ENCODE measurements at regions not wholly inside any gene's neighbourhood (a gene's known extent, or its start where the extent isn't known, plus 50 kb on each side); places are given as distances from the start of the nearest gene placed in this dataset.
"Not testable (repeated sequence)": the region's sequence is repeated elsewhere in the genome, so short reads cannot be mapped to it uniquely, and the experiment has no call there.

DNA sequence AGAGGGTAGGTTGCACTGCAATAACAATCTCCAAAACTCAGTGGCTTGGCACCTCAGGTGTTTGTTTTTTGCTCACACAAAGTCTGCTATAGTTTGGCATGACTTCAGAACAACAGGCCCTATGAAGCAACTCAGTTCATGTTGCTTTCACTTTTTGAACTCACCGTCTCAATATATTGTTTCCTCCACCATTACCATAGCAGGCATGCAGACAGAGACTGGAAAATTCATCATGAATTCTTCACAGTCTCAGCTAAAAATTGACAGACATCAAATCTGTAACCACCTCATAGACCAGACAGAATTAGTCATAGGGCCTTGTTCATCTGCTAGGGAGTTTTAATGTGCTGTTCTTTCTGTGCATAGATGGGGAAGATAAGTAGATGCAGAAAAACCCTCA is 161.4 kb upstream of the POU1F1 start:
- Histone ChIP-seq H2AK5ac (ENCODE audit: low read length, severe bottlenecking) (no peak overlapping the region), H4K8ac (ENCODE audit: low read length) (no peak overlapping the region), H3K4me1 (ENCODE audit: control insufficient read depth, insufficient read depth, low read depth, low read length) (no peaks in the 10 kb centered on the region), H3K27me3 (ENCODE audit: control insufficient read depth in 1 of 2, insufficient read depth in 1 of 2, low read length in 2 of 2) (no peaks in the 10 kb centered on the region), H2BK15ac (ENCODE audit: low read depth, poor library complexity, severe bottlenecking) (no peak overlapping the region), H2BK120ac (ENCODE audit: low read depth, low read length) (no peak overlapping the region), H3K4ac (ENCODE audit: low read depth in 1 of 2, low read length in 2 of 2) (no peak overlapping the region), H3K9me3 (ENCODE audit: control insufficient read depth, low read length) (no peaks in the 10 kb centered on the region), H3K4me2 (ENCODE audit: low read length, poor library complexity, severe bottlenecking) (no peak overlapping the region), H3K9ac (ENCODE audit: low read length) (no peak overlapping the region), H4K91ac (ENCODE audit: low read length) (no peak overlapping the region), H2BK12ac (ENCODE audit: low read length in 2 of 2) (no peak overlapping the region), H3K36me3 (ENCODE audit: control insufficient read depth in 1 of 2, insufficient read depth in 2 of 2, low read depth in 1 of 2, low read length in 2 of 2) (no peaks in the 10 kb centered on the region), H3K18ac (ENCODE audit: low read depth in 1 of 2, low read length in 2 of 2) (no peak overlapping the region), H3K79me1 (replicated peaks; ENCODE audit: low read length, poor library complexity, severe bottlenecking) (no peaks in the 10 kb centered on the region), H3K27ac (ENCODE audit: low read length, poor library complexity, severe bottlenecking) (peak overlapping the region; percentile 34), H3K4me3 (ENCODE audit: insufficient read depth in 1 of 2, low read depth in 1 of 2, low read length in 2 of 2) (no peak overlapping the region), H3K23ac (ENCODE audit: low read length in 2 of 2) (no peak overlapping the region), H3K14ac (ENCODE audit: low read length in 2 of 2) (no peak overlapping the region), H2AFZ (ENCODE audit: low read depth, low read length) (no peak overlapping the region), H2BK5ac (ENCODE audit: low read depth, low read length, poor library complexity, severe bottlenecking) (no peak overlapping the region)
- WGBS: 80% methylated on average over 1 of the region's 1 CpG
- no peak for DNase-seq

DNA sequence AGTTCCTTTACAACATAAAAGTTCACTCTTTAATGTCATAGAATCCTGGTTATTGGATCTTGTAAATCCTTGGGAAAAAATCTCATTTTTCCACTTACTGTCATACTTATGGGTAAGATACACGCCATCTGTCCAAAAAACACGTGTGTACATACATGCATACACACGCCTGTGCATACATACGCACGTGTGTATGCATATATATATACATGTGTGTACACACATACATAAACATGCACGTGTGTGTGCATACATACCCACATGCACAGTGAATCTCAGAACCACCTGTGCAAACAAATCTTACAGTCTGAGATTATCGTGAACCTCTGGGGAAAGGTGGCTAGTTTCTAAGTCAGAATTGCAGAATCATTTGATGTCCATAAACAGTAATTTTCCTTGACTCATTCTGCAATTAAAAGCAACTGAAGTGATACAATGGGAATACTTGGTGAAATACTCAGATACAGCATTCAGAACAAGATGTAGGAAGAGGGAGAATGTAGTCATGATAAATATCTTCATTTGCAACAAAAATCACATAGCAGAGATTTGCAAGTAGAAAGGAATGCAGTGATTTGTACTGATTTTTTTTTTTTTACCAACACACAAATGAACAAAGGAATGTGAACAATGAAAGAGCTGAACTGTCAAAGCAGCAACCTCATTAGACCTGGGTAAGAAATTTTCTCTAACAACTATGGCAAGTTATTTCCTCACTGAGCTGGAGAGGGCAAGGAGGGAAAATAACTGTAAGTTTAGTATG is 160.6 kb upstream of the POU1F1 start:
- Histone ChIP-seq H3K9ac (ENCODE audit: low read length) (no peak overlapping the region), H3K27ac (ENCODE audit: low read length, poor library complexity, severe bottlenecking) (peak overlapping the region; percentile 43), H2BK12ac (ENCODE audit: low read length in 2 of 2) (no peak overlapping the region), H3K4me3 (ENCODE audit: insufficient read depth in 1 of 2, low read depth in 1 of 2, low read length in 2 of 2) (no peak overlapping the region), H3K27me3 (ENCODE audit: control insufficient read depth in 1 of 2, insufficient read depth in 1 of 2, low read length in 2 of 2) (no peaks in the 10 kb centered on the region), H3K23ac (ENCODE audit: low read length in 2 of 2) (no peak overlapping the region), H2AK5ac (ENCODE audit: low read length, severe bottlenecking) (no peak overlapping the region), H3K4me2 (ENCODE audit: low read length, poor library complexity, severe bottlenecking) (no peak overlapping the region), H3K4ac (ENCODE audit: low read depth in 1 of 2, low read length in 2 of 2) (no peak overlapping the region), H2AFZ (ENCODE audit: low read depth, low read length) (no peak overlapping the region), H4K8ac (ENCODE audit: low read length) (no peak overlapping the region), H3K4me1 (ENCODE audit: control insufficient read depth, insufficient read depth, low read depth, low read length) (no peaks in the 10 kb centered on the region), H2BK5ac (ENCODE audit: low read depth, low read length, poor library complexity, severe bottlenecking) (no peak overlapping the region), H4K91ac (ENCODE audit: low read length) (no peak overlapping the region), H3K36me3 (ENCODE audit: control insufficient read depth in 1 of 2, insufficient read depth in 2 of 2, low read depth in 1 of 2, low read length in 2 of 2) (no peaks in the 10 kb centered on the region), H3K14ac (ENCODE audit: low read length in 2 of 2) (no peak overlapping the region), H3K9me3 (ENCODE audit: control insufficient read depth, low read length) (no peaks in the 10 kb centered on the region), H2BK120ac (ENCODE audit: low read depth, low read length) (no peak overlapping the region), H3K79me1 (replicated peaks; ENCODE audit: low read length, poor library complexity, severe bottlenecking) (no peaks in the 10 kb centered on the region), H3K18ac (ENCODE audit: low read depth in 1 of 2, low read length in 2 of 2) (no peak overlapping the region), H2BK15ac (ENCODE audit: low read depth, poor library complexity, severe bottlenecking) (no peak overlapping the region)
- WGBS: 58% methylated on average over 5 of the region's 7 CpGs
- DNase-seq: no peak

- 21% methylated on average over 3 of the region's 5 CpGs for WGBS
- Histone ChIP-seq H3K36me3 (ENCODE audit: control insufficient read depth in 1 of 2, insufficient read depth in 2 of 2, low read depth in 1 of 2, low read length in 2 of 2) (no peaks in the 10 kb centered on the region), H3K4ac (ENCODE audit: low read depth in 1 of 2, low read length in 2 of 2) (no peak overlapping the region), H4K91ac (ENCODE audit: low read length) (no peak overlapping the region), H3K9me3 (ENCODE audit: control insufficient read depth, low read length) (no peaks in the 10 kb centered on the region), H3K9ac (ENCODE audit: low read length) (no peak overlapping the region), H3K79me1 (replicated peaks; ENCODE audit: low read length, poor library complexity, severe bottlenecking) (no peaks in the 10 kb centered on the region), H3K27ac (ENCODE audit: low read length, poor library complexity, severe bottlenecking) (no peak overlapping the region), H4K8ac (ENCODE audit: low read length) (no peak overlapping the region), H2BK120ac (ENCODE audit: low read depth, low read length) (no peak overlapping the region), H3K18ac (ENCODE audit: low read depth in 1 of 2, low read length in 2 of 2) (no peak overlapping the region), H3K4me3 (ENCODE audit: insufficient read depth in 1 of 2, low read depth in 1 of 2, low read length in 2 of 2) (no peak overlapping the region), H2AK5ac (ENCODE audit: low read length, severe bottlenecking) (no peak overlapping the region), H3K14ac (ENCODE audit: low read length in 2 of 2) (no peak overlapping the region), H2BK12ac (ENCODE audit: low read length in 2 of 2) (no peak overlapping the region), H3K27me3 (ENCODE audit: control insufficient read depth in 1 of 2, insufficient read depth in 1 of 2, low read length in 2 of 2) (no peaks in the 10 kb centered on the region), H3K23ac (ENCODE audit: low read length in 2 of 2) (no peak overlapping the region), H2BK15ac (ENCODE audit: low read depth, poor library complexity, severe bottlenecking) (no peak overlapping the region), H2AFZ (ENCODE audit: low read depth, low read length) (no peak overlapping the region), H3K4me1 (ENCODE audit: control insufficient read depth, insufficient read depth, low read depth, low read length) (no peaks in the 10 kb centered on the region), H2BK5ac (ENCODE audit: low read depth, low read length, poor library complexity, severe bottlenecking) (no peak overlapping the region), H3K4me2 (ENCODE audit: low read length, poor library complexity, severe bottlenecking) (no peak overlapping the region)
- DNase-seq: no peak
Observed at GRCh38 chr3:87435926-87436620, 159.7 kb upstream of the POU1F1 start.

- H3K36me3 ChIP-seq (ENCODE audit: control insufficient read depth in 1 of 2, insufficient read depth in 2 of 2, low read depth in 1 of 2, low read length in 2 of 2); H3K4me1 ChIP-seq (ENCODE audit: control insufficient read depth, insufficient read depth, low read depth, low read length); H2AK5ac ChIP-seq (ENCODE audit: low read length, severe bottlenecking); H2AFZ ChIP-seq (ENCODE audit: low read depth, low read length); H3K4me3 ChIP-seq (ENCODE audit: insufficient read depth in 1 of 2, low read depth in 1 of 2, low read length in 2 of 2); H3K4me2 ChIP-seq (ENCODE audit: low read length, poor library complexity, severe bottlenecking); H3K23ac ChIP-seq (ENCODE audit: low read length in 2 of 2); DNase-seq; H2BK120ac ChIP-seq (ENCODE audit: low read depth, low read length); H3K79me1 ChIP-seq (replicated peaks; ENCODE audit: low read length, poor library complexity, severe bottlenecking); H2BK15ac ChIP-seq (ENCODE audit: low read depth, poor library complexity, severe bottlenecking); H2BK12ac ChIP-seq (ENCODE audit: low read length in 2 of 2); H3K27ac ChIP-seq (ENCODE audit: low read length, poor library complexity, severe bottlenecking); H4K91ac ChIP-seq (ENCODE audit: low read length); H3K14ac ChIP-seq (ENCODE audit: low read length in 2 of 2); H3K27me3 ChIP-seq (ENCODE audit: control insufficient read depth in 1 of 2, insufficient read depth in 1 of 2, low read length in 2 of 2); H3K9ac ChIP-seq (ENCODE audit: low read length); H2BK5ac ChIP-seq (ENCODE audit: low read depth, low read length, poor library complexity, severe bottlenecking); H3K18ac ChIP-seq (ENCODE audit: low read depth in 1 of 2, low read length in 2 of 2); H3K9me3 ChIP-seq (ENCODE audit: control insufficient read depth, low read length); H3K4ac ChIP-seq (ENCODE audit: low read depth in 1 of 2, low read length in 2 of 2); H4K8ac ChIP-seq (ENCODE audit: low read length): not testable (repeated sequence)
- WGBS: 55% methylated on average over 2 of the region's 3 CpGs
Observed at GRCh38 chr3:87433445-87433844, 157.1 kb upstream of the POU1F1 start.
